GM12878 (cell line): ENCODE measurements at regions not wholly inside any gene's neighbourhood (a gene's known extent, or its start where the extent isn't known, plus 50 kb on each side); places are given as distances from the start of the nearest gene placed in this dataset.
A peak's percentile ranks its signal among the peaks of the same experiment; 100 is the strongest.

Experiments
- ATAC-seq: fragments of 200-7000 bp; cut with Tn5 transposase; 3 replicates; pipeline ENCODE4 v1.9.1; 2020; ENCODE audit warnings: mild to moderate bottlenecking, moderate library complexity
- BruUV-seq: library from RNA; stranded (reverse); fragments of 400-500 nt; replicated peaks from 2 replicates; lab custom pipeline; 2021; lab: Mats Ljungman, UMichigan
- CTCF ChIA-PET: fragments of 300-600 bp; sonication (Branson Sonifier 250); formaldehyde crosslinking; extraction: SDS; loops from one replicate; lab custom pipeline; 2021; ENCODE audit warnings: inconsistent platforms; lab: Yijun Ruan, JAX
- POLR2A ChIA-PET: fragments of 350-600 bp; formaldehyde crosslinking; extraction: SDS; loops from one replicate; lab custom pipeline; 2021; ENCODE audit warnings: inconsistent platforms; lab: Charles Lee
- RAD21 ChIA-PET: fragments of 300-600 bp; sonication (Branson Sonifier 250); formaldehyde crosslinking; loops from one replicate; lab custom pipeline; 2023; ENCODE audit warnings: antibody characterized with exemption; ENCODE audit not compliant: unreplicated experiment; lab: Charles Lee
- SMC1A ChIA-PET: fragments of 300-600 bp; sonication (Branson Sonifier 250); formaldehyde crosslinking; loops from one replicate; lab custom pipeline; 2023; ENCODE audit not compliant: unreplicated experiment, uncharacterized antibody; lab: Charles Lee
- DNase-seq: peaks from one replicate; pipeline ENCODE4 v3.0.0-alpha.2; 2011; ENCODE audit warnings: low read depth, low spot score
- FAIRE-seq: peaks from 3 replicates; lab custom pipeline; 2011; peaks lifted over from hg19 to GRCh38; lab: Jason Lieb, UNC
- H2AFZ ChIP-seq: 2 replicates; pipeline ENCODE4 v1.6.0; 2011; ENCODE audit warnings: low read depth, low read length, control low read depth; ENCODE audit not compliant: control insufficient read depth
- H3K27ac ChIP-seq: 2 replicates; pipeline ENCODE4 v1.5.1; 2011; ENCODE audit warnings: control low read depth; ENCODE audit not compliant: control insufficient read depth, insufficient read depth
- H3K27me3 ChIP-seq, 2 experiments: replicated peaks in 1 of 2; 2 replicates each; pipeline versions ENCODE4 v1.6.0 to v1.6.1; 2011; ENCODE audit warnings: low read length in 1 of 2; ENCODE audit not compliant: control insufficient read depth in 2 of 2, insufficient read depth in 2 of 2
- H3K36me3 ChIP-seq, 2 experiments: 2 replicates each; pipeline ENCODE4 v1.5.1; 2011; ENCODE audit warnings: low read length in 1 of 2; ENCODE audit not compliant: control insufficient read depth in 2 of 2, insufficient read depth in 2 of 2
- H3K4me1 ChIP-seq: 2 replicates; pipeline ENCODE4 v1.6.1; 2011; ENCODE audit warnings: mild to moderate bottlenecking, low read length, moderate library complexity, mixed read lengths; ENCODE audit not compliant: control insufficient read depth, insufficient read depth
- H3K4me2 ChIP-seq: 2 replicates; pipeline ENCODE4 v1.6.0; 2011; ENCODE audit warnings: control low read depth; ENCODE audit not compliant: control insufficient read depth, insufficient read depth
- H3K4me3 ChIP-seq: fragments of 200-600 bp; sonication (generic); 2 replicates; pipeline ENCODE4 v1.5.1; 2016
- H3K79me2 ChIP-seq: 2 replicates; pipeline ENCODE4 v1.6.0; 2011; ENCODE audit warnings: low read length; ENCODE audit not compliant: control insufficient read depth, insufficient read depth
- H3K9ac ChIP-seq: 2 replicates; pipeline ENCODE4 v1.8.0; 2011; ENCODE audit warnings: low read length, control low read depth, mixed read lengths; ENCODE audit not compliant: control insufficient read depth, insufficient read depth
- H3K9me3 ChIP-seq: replicated peaks from 3 replicates; pipeline ENCODE4 v1.5.1; 2011; ENCODE audit warnings: mild to moderate bottlenecking, low read length; ENCODE audit not compliant: control insufficient read depth, insufficient read depth
- H4K20me1 ChIP-seq: 2 replicates; pipeline ENCODE4 v1.6.0; 2011; ENCODE audit not compliant: control insufficient read depth, insufficient read depth
- IKZF2 ChIP-seq, 2 experiments: fragments of 450-650 bp; IDR thresholded peaks; 2 replicates each; pipeline ENCODE4 v1.6.1; 2017; ENCODE audit warnings: mild to moderate bottlenecking in 2 of 2, moderate library complexity in 2 of 2
- MEF2B ChIP-seq: fragments of 450-650 bp; IDR thresholded peaks from 2 replicates; pipeline ENCODE4 v1.6.1; 2018; ENCODE audit warnings: mild to moderate bottlenecking, moderate library complexity; ENCODE audit not compliant: partially characterized antibody, poor library complexity, severe bottlenecking
- PAX5 ChIP-seq: IDR thresholded peaks from 2 replicates; pipeline ENCODE4 v1.6.1; 2011; ENCODE audit warnings: low read depth, low read length, borderline replicate concordance
- POU2F2 ChIP-seq: IDR thresholded peaks from 3 replicates; pipeline ENCODE4 v1.6.1; 2011; ENCODE audit warnings: low read depth, mild to moderate bottlenecking, low read length, borderline replicate concordance
- SIX5 ChIP-seq: IDR thresholded peaks from 2 replicates; pipeline ENCODE4 v1.6.1; 2011; ENCODE audit warnings: mild to moderate bottlenecking, low read depth, low read length, moderate library complexity; ENCODE audit not compliant: severe bottlenecking
- SUPT20H ChIP-seq: IDR thresholded peaks from 2 replicates; pipeline ENCODE4 v1.6.1; 2011; ENCODE audit warnings: low read depth, mild to moderate bottlenecking, low read length, moderate library complexity, borderline replicate concordance; ENCODE audit not compliant: control insufficient read depth
- SUZ12 ChIP-seq: fragments of 200-600 bp; sonication (generic); IDR thresholded peaks from one replicate; pipeline ENCODE4 v1.6.1; 2018; ENCODE audit warnings: antibody characterized with exemption, mild to moderate bottlenecking; ENCODE audit not compliant: unreplicated experiment
- YBX1 ChIP-seq: fragments of 450-650 bp; IDR thresholded peaks from 2 replicates; pipeline ENCODE4 v1.6.1; 2016; ENCODE audit warnings: antibody characterized with exemption
- ZBED1 ChIP-seq: IDR thresholded peaks from 2 replicates; pipeline ENCODE4 v1.6.1; 2016; ENCODE audit warnings: borderline replicate concordance
- ZNF217 ChIP-seq: fragments of 450-650 bp; IDR thresholded peaks from 2 replicates; pipeline ENCODE4 v1.6.1; 2017; ENCODE audit warnings: antibody characterized with exemption, mild to moderate bottlenecking
- WGBS: methylation state at CpG from one replicate; pipeline ENCODE4 v1.1.6; 2016; ENCODE audit warnings: low lambda C conversion rate; ENCODE audit not compliant: insufficient replicate concordance, insufficient coverage; ENCODE audit errors: missing lambda C conversion rate; 5-methylcytosine and 5-hydroxymethylcytosine counted together
- in situ Hi-C: fragments of 300-500 bp; cut with MboI; formaldehyde crosslinking; loops from 9 replicates; pipeline ENCODE4 v1.14.3; 2018; ENCODE audit warnings: mixed read lengths
- intact Hi-C: fragments of 100-400 bp; cut with micrococcal nuclease; formaldehyde crosslinking; loops from one replicate; pipeline ENCODE4 v1.14.2; 2022; ENCODE audit not compliant: unreplicated experiment
- TF ChIP-seq, protein P1 (sequence below): IDR thresholded peaks from 2 replicates; pipeline ENCODE4 v1.6.1; 2012; ENCODE audit warnings: low read depth, low read length, improper control_type of control experiment
- TF ChIP-seq, protein P2 (sequence below): IDR thresholded peaks from 2 replicates; pipeline ENCODE4 v1.6.1; 2011; ENCODE audit warnings: borderline replicate concordance, low read depth, mild to moderate bottlenecking, moderate library complexity, low read length; ENCODE audit not compliant: insufficient read depth, poor library complexity, severe bottlenecking

DNA sequence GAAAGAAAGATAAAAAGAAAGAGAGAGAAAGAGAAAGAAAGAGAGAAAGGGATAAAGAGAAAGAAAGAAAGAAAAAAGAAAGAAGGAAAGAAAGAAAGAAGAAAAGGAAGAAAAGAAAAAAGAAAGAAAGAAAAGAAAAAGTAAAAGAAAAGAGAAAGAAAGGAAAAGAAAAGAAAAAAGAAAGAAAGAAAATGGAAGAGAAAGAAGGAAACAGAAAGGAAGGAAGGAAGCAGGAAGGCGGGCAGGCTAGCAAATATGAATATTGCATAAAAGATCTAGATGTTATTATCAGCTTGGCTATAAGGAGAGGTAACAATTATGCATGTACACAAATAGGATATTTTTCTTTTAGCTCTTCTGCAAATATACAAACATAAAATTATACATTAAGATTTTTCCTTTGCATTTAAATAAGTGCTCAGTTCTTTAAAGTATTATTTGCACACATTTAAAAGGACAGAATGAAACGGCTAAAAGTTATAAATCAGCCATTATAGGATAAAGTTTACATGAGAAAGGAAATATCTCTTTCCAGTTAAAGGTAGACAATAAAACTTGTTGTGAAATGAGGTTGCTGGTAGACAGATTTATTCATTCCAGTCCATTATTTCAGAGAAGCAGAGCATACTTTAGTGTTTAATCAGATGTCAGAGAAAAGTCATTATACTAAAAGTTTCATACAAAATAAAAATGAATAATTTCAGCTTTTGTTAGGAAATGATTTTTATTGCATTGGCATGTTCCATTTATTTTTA, 511.4 kb downstream of the KCNJ3 start:
- RAD21 ChIA-PET = no interaction called here
- Histone ChIP-seq H3K9me3 (no peaks in the 10 kb centered on the region; the same call in 2 of the 3 replicates), H3K79me2 (no peaks in the 10 kb centered on the region), H3K36me3 (no peaks in the 10 kb centered on the region), H4K20me1 (no peaks in the 10 kb centered on the region), H3K27ac (no peak overlapping the region), H3K27me3 (peaks cover 0 to 2% of the 10 kb centered on the region in 2 experiments; a peak in 1 of 4 replicates), H3K4me3 (no peak overlapping the region), H3K4me2 (no peak overlapping the region), H3K9ac (no peak overlapping the region), H3K4me1 (no peaks in the 10 kb centered on the region), H2AFZ (no peak overlapping the region)
- TF ChIP-seq SUPT20H = no peak
- TF ChIP-seq, protein P1, sequence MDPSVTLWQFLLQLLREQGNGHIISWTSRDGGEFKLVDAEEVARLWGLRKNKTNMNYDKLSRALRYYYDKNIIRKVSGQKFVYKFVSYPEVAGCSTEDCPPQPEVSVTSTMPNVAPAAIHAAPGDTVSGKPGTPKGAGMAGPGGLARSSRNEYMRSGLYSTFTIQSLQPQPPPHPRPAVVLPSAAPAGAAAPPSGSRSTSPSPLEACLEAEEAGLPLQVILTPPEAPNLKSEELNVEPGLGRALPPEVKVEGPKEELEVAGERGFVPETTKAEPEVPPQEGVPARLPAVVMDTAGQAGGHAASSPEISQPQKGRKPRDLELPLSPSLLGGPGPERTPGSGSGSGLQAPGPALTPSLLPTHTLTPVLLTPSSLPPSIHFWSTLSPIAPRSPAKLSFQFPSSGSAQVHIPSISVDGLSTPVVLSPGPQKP = no peak
- TF ChIP-seq PAX5 = no peak
- TF ChIP-seq IKZF2 (IDR thresholded peaks at IDR 0.05) = no peak
- TF ChIP-seq SIX5 = no peak
- TF ChIP-seq ZBED1 = no peak
- TF ChIP-seq POU2F2 = no peak
- TF ChIP-seq YBX1 = no peak
- TF ChIP-seq, protein P2, sequence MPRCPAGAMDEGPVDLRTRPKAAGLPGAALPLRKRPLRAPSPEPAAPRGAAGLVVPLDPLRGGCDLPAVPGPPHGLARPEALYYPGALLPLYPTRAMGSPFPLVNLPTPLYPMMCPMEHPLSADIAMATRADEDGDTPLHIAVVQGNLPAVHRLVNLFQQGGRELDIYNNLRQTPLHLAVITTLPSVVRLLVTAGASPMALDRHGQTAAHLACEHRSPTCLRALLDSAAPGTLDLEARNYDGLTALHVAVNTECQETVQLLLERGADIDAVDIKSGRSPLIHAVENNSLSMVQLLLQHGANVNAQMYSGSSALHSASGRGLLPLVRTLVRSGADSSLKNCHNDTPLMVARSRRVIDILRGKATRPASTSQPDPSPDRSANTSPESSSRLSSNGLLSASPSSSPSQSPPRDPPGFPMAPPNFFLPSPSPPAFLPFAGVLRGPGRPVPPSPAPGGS = no peak
- no peak for TF ChIP-seq SUZ12
- TF ChIP-seq MEF2B = no peak
- TF ChIP-seq ZNF217 = no peak
- POLR2A ChIA-PET = no interaction called here
- ATAC-seq = no peak
- FAIRE-seq = peak; percentile 59
- BruUV-seq = no TSS peak
- SMC1A ChIA-PET = no interaction called here
- 19% methylated on average over 2 of the region's 2 CpGs for WGBS
- in situ Hi-C loops (no loop called here), intact Hi-C loops (no loop called here)
- no peak for DNase-seq
- CTCF ChIA-PET = no interaction called here
